ENCODE measurements at regions not wholly inside any gene's neighbourhood (a gene's known extent, or its start where the extent isn't known, plus 50 kb on each side); places are given as distances from the start of the nearest gene placed in this dataset.

- no peaks in the 10 kb centered on the region for H3K36me3 ChIP-seq
- H3K27me3 ChIP-seq = no peaks in the 10 kb centered on the region
- H3K4me1 ChIP-seq (ENCODE audit: insufficient read depth) = no peaks in the 10 kb centered on the region
- no peaks in the 10 kb centered on the region for H3K9me3 ChIP-seq
- no peak for TF ChIP-seq CTCF (IDR thresholded peaks at IDR 0.05)
- no peak for TF ChIP-seq POLR2A (IDR thresholded peaks at IDR 0.05)
- TF ChIP-seq EP300 (IDR thresholded peaks at IDR 0.05) = no peak
- H3K27ac ChIP-seq = no peak overlapping the region
- DNase-seq = no peak
- no peak overlapping the region for H3K4me3 ChIP-seq
- WGBS, 3 donors = 61 to 71% (median 68%) methylated on average over 3 of the region's 3 CpGs
- intact Hi-C loops (cut with DNase I) = no loop called here
Observed at GRCh38 chr4:159980826-159981468, 878.1 kb downstream of the RAPGEF2 start.

- no peak for TF ChIP-seq POLR2A (IDR thresholded peaks at IDR 0.05)
- H3K27ac ChIP-seq = no peak overlapping the region
- intact Hi-C loops (cut with DNase I) = no loop called here
- no peaks in the 10 kb centered on the region for H3K27me3 ChIP-seq
- no peak overlapping the region for H3K4me3 ChIP-seq
- no peak for DNase-seq
- H3K36me3 ChIP-seq = no peaks in the 10 kb centered on the region
- H3K4me1 ChIP-seq (ENCODE audit: insufficient read depth) = no peaks in the 10 kb centered on the region
- no peaks in the 10 kb centered on the region for H3K9me3 ChIP-seq
Observed at GRCh38 chr4:159981469-159981856, 878.6 kb downstream of the RAPGEF2 start.

GRCh38 chr4:159983082-159983481, 880.2 kb downstream of the RAPGEF2 start:
- Histone ChIP-seq H3K27ac (no peak overlapping the region), H3K4me3 (no peak overlapping the region), H3K4me1 (ENCODE audit: insufficient read depth) (no peaks in the 10 kb centered on the region), H3K9me3 (no peaks in the 10 kb centered on the region), H3K27me3 (no peaks in the 10 kb centered on the region), H3K36me3 (no peaks in the 10 kb centered on the region)
- no peak for DNase-seq
- intact Hi-C loops (cut with DNase I) = no loop called here
- TF ChIP-seq POLR2A (IDR thresholded peaks at IDR 0.05) (no peak), CTCF (IDR thresholded peaks at IDR 0.05) (no peak), EP300 (IDR thresholded peaks at IDR 0.05) (no peak)

GRCh38 chr4:160009656-160010493, 907.0 kb downstream of the RAPGEF2 start:
- Histone ChIP-seq H3K4me1 (ENCODE audit: insufficient read depth) (no peaks in the 10 kb centered on the region), H3K4me3 (no peak overlapping the region), H3K27me3 (no peaks in the 10 kb centered on the region), H3K27ac (no peak overlapping the region), H3K36me3 (no peaks in the 10 kb centered on the region), H3K9me3 (no peaks in the 10 kb centered on the region)
- WGBS, 3 donors = 59 to 87% (median 83%) methylated on average over 1 of the region's 1 CpG
- no peak for TF ChIP-seq POLR2A (IDR thresholded peaks at IDR 0.05)
- no peak for TF ChIP-seq EP300 (IDR thresholded peaks at IDR 0.05)
- no peak for TF ChIP-seq CTCF (IDR thresholded peaks at IDR 0.05)
- intact Hi-C loops (cut with DNase I) = no loop called here
- no peak for DNase-seq

GRCh38 chr4:160019936-160020335, 917.1 kb downstream of the RAPGEF2 start:
- intact Hi-C loops (cut with DNase I) = no loop called here
- 68 to 77% (median 74%) methylated on average over 2 of the region's 2 CpGs for WGBS, 3 donors
- Histone ChIP-seq H3K9me3 (no peaks in the 10 kb centered on the region), H3K27ac (no peak overlapping the region), H3K36me3 (no peaks in the 10 kb centered on the region), H3K4me3 (no peak overlapping the region), H3K27me3 (no peaks in the 10 kb centered on the region), H3K4me1 (ENCODE audit: insufficient read depth) (no peaks in the 10 kb centered on the region)
- DNase-seq = no peak
- TF ChIP-seq CTCF (IDR thresholded peaks at IDR 0.05) (no peak), EP300 (IDR thresholded peaks at IDR 0.05) (no peak), POLR2A (IDR thresholded peaks at IDR 0.05) (no peak)

All from ovary (tissue), 7 donors.